HG03064 (cell line): ENCODE measurements at regions not wholly inside any gene's neighbourhood (a gene's known extent, or its start where the extent isn't known, plus 50 kb on each side); places are given as distances from the start of the nearest gene placed in this dataset.

Source experiments
- ATAC-seq: cut with Tn5 transposase; IDR thresholded peaks from one replicate; pipeline ENCODE4 v1.9.1; 2021; ENCODE audit warnings: low read depth; ENCODE audit not compliant: unreplicated experiment

DNA sequence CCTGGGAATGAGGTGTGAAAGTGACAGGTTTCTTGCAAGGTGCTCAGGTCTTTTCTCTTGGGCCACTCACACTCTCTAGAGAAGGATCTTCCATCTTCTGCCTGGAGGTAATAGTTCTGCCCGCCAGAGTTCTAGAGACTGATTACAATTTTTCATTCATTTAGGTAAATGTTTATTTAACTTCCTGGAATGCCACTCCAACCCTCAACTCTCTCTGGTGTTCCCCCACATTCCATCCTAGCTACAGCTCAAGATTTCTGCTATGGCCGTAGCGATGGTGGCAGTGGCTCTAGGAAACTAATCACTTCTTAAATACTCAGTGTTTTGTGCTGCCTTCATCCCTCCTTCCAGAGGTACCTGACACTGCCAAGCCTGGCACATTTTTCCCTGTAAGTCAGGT is 174.6 kb downstream of the WDR11 start:
- ATAC-seq: no peak

DNA sequence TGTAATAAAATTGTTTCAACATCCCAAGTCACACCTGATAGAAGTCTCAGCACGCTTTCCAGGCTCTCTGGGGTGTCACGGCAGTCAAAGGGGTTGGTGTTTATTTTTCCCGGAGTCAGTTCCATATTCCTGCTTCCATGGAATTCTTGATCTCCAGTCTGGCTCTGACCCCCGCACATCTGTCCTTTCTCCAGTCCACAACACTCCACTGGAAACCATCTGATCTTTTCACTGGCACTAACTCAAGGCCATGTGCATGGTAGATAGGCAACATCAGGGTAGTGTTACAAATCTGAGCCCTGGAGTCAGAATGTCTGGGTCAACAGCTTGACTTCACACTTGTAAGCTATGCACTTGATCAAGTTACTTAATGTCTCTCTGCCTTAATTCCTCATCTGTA is 176.2 kb downstream of the WDR11 start:
- ATAC-seq: no peak

DNA sequence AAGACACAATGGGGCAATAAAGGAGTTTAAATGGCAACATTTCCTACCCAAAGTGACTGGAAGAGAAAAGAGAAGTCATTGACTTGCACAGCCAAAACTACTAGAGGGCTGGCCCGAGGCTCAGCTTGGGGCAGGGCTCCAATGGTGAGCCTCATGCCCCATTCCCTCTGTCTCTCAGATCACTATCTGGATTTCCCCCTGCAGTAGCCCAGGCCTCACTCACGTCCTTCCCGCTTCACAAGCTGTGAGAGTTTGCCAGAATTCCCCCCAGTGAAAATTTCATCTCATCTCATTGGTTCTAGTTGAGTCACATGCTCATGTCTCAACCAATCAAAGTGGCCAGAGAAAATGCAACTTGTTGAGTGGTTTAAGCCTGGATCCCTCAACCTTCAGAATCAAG is 181.3 kb downstream of the WDR11 start:
- ATAC-seq: no peak

DNA sequence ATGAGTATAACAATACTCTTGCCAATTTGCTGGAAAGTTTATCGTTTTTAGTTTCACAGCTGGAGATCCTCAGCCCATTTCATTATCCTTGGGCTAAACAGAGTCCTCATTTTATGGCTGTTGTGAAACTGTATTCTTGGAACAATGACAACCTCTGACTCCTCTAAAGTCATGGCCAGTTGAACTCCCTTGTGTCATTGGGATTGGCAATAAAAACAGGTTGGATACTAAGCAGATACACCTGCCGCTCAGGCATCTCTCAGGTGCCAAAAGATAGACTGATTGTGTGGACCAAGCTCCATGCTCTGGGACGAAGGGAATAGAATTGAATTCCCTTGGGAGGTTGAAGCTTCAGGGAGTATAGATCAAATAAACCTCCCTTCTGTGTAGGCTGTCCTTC is 182.2 kb downstream of the WDR11 start:
- no peak for ATAC-seq

DNA sequence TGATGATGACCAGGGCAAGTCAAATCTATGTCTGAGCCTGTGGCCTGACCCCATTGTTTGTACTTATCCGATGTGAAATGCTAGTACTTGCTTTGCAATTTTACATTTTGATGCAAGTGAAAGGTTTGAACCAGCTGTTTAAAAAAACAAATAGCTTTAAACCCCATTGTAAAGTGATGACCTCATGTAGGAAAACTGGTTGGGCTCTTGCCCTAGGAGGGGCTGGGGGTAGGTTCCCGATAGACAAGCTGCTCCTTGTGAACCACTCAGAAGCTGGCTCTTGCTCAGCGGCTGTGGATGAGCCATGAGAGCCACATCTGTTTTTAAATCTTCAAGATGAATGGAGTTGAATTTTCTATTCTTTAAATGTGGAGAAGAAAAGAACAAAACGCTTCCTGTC is 185.3 kb downstream of the WDR11 start:
- ATAC-seq: no peak

DNA sequence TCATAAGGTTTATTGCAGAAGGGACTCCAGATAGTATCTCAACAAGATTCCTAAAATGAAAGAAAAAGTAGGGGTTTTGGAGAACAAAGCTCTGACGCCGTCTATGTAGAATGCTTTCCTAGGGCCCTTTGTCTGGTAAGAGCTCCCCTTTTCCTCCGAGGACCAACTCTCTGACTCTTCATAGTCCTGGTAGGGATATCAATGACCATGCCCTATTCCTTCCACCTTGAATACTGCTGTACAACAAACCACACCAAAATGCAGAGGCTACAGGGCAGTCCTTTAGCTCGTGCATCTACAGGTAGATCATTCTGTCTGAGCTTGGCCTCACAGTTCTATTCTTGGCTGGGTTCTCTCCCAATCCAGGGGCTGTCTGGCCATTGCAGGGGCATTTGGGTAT is 190.3 kb downstream of the WDR11 start:
- ATAC-seq: no peak

DNA sequence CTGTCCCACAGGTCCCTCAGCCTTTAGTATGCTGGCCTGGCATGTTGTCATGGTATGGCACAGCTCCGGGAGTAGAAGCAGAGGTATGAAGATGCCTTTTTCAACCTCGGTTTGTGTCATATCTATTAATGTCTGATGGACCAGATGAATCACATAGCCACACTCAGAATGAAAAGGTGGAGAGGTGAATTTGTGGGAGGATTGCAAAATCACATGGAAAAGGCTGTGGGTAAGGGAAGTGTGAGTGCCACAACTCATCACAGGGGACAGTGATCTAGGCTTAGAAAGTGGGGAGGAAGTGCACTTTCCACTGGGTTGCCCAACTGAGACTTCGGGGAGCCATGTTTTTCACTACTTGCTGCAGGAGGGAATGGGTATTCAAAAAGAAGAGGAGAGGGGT is 190.7 kb downstream of the WDR11 start:
- ATAC-seq: no peak

DNA sequence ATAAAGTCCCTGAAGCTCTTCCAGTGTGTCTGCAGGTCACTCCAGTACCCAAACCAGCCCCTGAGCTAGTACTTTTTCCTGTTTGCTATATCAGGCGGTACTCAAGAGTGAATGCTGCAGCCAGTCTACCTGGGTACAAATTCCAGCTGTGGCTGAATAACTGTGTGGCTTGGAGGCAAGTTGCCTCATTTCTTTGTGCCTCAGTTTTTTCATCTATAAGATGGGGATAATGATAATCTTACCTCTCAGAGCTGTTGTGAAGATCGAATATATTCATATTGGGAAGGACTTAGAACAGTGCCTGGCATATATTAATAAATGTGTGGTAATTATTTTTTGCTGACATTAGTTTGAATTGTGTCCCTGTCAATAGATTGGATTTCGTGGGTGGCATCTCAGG is 191.2 kb downstream of the WDR11 start:
- ATAC-seq: no peak

DNA sequence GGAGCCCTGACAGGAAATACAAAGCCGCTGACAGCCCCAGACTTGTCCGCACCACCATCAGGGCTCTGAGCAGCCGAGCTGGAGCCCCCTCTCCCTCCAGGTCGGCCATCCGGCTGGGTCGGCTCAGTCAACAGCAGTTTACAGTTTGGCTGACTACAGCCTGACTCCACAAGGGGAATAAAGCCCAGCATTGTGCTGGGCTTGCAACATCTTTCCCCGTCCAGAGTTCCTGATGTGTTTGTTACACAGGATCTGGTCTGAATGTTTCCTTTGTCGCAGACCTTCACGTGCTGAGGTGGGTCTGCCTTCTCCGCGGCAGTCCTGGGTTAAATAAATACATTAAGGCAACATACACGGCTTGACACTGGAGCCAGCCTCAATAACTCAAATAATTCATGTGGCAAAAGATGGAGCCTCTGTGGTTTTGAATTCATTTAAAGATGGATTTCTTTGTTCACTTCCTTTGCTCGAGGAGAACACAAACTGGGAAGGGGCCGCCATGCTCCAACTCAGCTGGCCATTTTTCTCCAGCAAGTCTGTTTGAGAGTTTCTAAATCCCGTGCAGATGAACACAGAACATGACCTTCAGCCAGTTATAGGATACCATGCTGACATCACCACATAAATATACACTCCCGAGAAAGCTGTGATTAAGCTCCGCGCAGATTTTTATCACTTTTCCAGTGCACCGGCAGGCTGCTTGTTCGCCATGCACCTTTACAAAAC is 192.1 kb downstream of the WDR11 start:
- no peak for ATAC-seq

DNA sequence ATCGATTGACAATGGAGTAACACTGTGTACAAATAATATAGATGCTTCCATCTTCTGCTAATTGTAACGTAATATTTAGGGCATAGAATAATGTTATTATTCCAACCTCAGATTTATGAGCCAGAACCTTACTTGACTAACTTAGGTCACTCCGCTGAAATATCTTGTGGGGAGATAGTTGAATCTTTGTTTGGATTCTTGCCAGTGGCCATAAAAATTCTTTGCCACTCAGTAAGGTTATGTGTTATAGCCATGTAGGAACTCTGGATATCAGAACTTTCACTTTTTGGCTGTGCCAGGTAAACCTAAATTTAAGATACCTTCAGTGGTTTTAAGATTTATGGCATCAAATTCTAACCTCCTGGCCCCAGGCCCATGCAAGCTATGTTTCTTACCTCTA is 197.6 kb downstream of the WDR11 start:
- no peak for ATAC-seq

DNA sequence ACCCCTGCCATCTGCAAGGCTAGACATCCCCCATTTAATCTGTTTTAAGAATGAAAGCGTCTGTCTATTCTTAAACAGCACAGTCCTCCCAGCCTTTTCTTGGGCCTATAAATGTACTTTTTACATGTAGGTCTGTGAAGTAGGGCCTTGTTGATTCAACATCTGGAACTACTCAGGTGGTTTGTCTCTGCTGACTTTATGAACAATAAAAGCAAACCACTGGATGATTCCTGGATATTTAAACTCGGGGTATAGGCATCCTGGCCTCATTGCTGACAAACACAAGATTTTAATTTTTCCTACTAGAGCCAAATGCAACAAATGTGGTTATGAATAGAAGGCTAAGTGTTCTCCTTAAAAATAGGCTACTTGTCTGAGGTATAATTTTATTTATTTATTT is 198.3 kb downstream of the WDR11 start:
- no peak for ATAC-seq

DNA sequence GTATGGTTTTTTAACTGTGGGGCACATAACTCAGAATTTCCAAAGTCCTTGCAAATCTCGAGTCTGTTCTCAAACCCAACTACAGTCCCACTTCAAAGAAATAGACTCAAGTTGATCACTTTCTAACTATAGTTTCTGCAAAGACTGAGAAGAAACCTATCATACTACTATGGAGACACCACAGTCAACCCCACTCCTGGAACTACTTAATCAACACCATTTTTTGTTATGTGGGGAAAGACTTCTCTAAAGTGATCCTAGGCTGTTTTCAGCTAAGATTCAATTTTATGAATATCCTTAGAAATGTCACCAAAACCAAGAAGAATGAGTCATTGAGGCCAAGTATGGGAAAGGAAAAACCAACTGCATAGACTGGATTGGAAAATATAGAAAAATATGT is 198.8 kb downstream of the WDR11 start:
- ATAC-seq: no peak

DNA sequence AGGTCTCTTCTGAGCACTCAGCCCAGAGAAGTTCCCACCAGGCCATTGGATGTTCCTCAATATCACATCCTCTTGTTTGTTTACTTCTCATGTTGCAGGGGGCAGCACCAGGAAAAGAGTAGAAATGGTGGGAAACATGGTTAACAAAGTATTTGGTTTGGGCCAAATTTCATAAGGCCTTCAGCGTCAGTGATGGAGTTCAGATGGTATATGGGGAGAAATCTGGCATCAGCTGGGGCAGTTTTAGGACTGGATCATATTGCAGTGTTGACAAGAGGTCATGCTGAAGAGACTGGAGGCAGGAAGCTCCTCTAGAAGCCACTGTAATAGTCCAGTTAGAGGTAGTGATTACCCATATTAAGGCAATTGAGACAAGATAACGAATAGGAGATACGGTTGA is 200.0 kb downstream of the WDR11 start:
- ATAC-seq: no peak

DNA sequence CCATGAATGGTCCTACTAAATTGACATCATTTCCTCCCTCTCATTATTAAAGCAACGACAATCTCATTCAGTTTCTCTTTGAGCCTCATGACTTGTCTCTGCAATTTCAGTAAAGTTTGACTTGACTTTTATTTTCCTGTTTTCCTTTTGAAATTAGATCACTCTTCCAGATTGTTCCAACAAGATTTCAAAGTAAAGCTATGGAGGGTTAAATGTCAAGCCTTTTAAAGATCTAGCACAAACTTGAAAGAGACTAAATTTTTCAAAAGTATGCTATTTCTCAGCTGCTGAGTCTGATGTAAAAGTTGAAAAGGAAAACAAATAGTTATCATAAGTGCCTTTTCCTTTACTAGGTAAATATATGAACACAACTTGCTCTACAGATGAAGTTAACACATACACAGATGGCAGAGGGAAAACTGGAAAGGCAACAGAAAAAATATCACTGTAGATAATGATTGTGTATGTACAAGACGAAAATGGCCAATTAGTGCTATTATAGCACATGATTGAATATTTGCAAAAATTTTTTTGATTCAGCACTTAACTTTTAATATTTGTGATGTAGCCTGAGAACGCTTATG is 200.6 kb downstream of the WDR11 start:
- ATAC-seq: no peak

DNA sequence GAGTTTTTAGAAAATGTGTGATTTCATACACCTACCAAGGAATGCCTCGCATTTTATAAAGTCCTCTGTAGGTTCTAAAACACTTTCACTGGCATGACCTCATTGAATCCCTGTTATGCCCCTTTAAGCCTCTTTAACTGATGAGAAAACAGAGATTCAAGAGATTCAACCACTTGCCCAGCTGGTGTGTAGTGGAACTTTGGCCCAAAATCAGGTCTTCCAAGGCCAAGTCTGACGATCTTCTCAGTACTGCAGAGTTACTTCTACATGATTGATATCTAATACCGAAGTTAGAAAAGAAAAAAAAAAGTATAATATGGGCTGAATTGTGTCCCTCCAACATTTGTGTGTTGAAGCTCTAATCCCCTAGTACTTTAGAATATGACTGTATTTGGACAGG is 202.0 kb downstream of the WDR11 start:
- no peak for ATAC-seq

DNA sequence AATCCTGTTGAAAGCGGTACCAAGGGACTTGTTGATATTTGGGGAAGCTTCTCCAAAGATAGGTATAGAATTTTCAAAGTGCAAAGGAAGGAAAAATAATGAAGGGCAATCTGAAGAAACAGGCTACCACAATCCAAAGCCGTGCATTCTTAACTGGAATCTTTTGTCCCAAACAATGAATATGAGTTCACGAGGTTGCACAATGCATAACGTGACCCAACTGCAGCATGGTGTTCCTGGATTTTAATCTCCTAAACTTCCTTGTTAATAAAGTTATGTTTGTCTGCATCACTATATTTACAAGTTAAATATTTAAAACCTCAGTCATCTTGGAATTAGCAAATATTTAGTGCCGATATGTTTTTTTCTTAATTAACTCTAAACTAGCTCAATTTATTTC is 203.7 kb downstream of the WDR11 start:
- ATAC-seq: no peak

DNA sequence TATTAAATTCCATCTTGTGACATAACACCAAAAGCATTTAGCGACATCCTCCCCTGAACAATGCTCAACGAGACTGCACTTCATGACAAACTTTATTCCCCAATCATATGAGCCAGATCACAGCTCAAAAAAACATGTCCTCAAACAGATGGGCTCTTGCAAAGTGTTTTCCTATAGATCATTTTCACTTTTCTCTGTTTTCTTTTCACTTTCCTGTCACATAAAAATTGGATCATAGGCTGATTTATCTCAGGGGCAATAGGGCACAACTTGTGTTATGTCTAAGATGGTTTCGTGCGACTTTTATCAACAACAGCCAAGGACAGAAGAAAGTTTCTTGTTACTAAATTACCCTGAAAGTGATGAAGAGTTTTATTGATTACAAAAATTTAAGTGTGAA is 206.1 kb downstream of the WDR11 start:
- ATAC-seq: no peak

DNA sequence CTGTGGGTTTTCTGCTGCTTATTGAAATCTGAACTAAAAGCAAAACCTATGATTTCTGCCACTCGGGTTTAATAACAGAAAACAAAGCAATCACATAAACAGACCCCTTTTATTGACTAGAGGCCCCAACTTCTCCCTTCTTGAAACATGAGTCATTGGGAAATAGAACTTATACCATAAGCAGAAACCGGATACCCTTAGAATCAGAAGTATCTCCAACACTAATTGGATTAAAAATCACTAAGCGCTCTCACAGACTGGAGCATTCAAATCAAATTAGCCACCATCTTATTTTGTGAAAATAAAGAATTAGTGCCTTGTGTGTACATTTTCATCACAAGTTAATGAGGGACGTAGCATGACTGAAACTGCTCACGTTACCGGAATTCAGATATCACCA is 206.9 kb downstream of the WDR11 start:
- ATAC-seq: no peak

DNA sequence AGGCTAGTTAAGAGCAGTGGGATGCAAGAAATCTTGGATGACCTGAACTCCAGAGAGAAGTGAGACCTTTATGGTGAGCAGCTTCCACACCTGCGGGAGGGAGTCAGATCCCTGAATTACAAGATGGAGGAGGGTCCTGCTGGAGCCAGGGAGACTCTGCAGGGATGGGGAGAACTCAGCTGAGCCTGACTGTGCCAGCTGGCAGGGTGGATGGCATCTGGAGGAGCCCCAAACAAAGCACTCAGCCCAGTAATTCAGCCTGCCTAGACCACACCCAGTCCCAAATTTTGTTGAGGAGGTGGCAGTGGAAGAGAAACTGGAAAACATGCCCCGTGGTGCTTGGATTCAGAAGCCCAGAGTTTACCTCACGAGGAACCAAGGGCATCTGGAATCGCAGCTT is 208.2 kb downstream of the WDR11 start:
- no peak for ATAC-seq

DNA sequence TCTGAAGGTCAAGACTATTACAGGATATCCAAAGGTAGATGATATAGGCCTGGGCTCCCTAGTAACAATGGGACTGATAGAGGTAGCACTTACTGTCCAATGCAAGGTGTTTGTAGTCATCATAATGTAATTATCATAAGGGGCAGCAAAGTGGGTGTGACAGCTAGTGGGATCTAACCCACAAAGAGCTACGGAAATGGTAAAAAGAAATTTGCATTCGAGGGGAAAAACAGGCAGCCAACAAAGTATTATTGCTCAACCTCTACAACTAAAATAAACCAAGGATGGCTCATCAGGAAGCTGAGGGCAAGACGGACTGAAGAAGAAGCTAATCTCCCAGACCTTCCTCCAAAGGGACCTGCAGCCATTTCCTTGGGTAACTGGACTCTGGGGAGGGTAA is 211.0 kb downstream of the WDR11 start:
- no peak for ATAC-seq

DNA sequence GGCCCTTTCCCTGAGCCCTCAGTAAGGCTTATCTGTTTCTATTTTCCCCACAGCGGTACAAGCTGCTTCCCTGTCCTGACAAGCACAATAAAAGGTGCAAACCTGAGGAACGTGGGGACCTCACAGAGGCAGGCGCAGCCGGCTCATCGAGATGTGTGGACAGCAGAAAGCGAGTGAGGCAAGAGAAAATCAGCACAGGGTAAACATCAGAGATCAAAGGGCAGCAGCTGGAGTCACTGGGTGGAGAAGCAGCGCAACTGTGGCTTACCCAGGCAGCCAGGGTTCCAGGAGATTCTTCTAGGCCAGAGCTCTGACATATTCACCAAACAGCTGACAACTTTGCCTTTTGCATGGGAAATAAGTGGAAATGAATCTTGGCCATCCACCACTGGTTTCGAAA is 212.6 kb downstream of the WDR11 start:
- ATAC-seq: no peak

DNA sequence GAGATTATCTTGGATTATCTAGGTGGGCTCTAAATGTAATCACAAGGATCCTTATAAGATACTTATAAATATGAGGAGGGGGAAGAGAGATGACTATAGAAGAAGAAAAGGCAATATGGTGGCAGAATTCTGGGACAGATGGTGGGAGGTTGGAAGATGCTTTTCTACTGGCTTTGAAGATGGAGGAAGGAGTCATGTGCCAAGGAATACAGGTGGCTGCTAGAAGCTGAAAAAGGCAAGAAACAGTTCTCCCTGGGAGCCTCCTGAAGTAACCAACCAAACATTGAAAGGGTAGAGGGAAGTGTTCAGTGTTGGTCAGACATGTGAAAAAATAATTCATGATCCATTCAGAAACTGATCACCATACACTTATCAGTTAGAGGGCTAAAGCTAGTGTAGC is 213.3 kb downstream of the WDR11 start:
- ATAC-seq: no peak

DNA sequence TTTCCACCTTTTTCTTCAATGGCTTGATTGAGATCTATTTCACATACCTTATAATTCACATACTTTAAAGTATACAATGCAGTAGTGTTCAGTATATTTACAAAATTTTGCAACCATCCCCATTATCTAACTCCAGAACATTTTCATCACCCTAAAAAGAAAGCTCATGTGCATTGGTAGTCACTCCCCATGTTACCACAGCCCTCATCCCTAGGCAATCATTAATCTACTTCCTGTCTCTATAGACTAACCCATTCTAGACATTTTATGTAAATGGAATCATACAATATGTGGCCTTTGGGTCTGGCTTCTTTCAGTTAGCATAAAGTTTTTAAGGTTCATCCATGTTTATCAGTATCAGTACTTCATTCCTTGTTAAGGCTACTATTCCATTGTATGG is 214.2 kb downstream of the WDR11 start:
- no peak for ATAC-seq
